GM23338 (cell line): ENCODE measurements at regions not wholly inside any gene's neighbourhood (a gene's known extent, or its start where the extent isn't known, plus 50 kb on each side); places are given as distances from the start of the nearest gene placed in this dataset.

ENCODE experiments used
- ATAC-seq: fragments of 200-7000 bp; cut with Tn5 transposase; 3 replicates; pipeline ENCODE4 v1.9.1; 2020
- DNase-seq: peaks from one replicate; pipeline ENCODE4 v3.0.0-alpha.2; 2015; ENCODE audit warnings: low spot score
- H2AFZ ChIP-seq: fragments of 200-600 bp; sonication (generic); 2 replicates; pipeline ENCODE4 v1.8.0; 2016; ENCODE audit warnings: antibody characterized with exemption, mild to moderate bottlenecking, moderate library complexity
- H3F3A ChIP-seq: fragments of 200-600 bp; sonication (generic); replicated peaks from 2 replicates; pipeline ENCODE4 v1.8.0; 2017; ENCODE audit warnings: antibody characterized with exemption, mixed run types, low read depth
- H3K27ac ChIP-seq: fragments of 200-600 bp; sonication (generic); 2 replicates; pipeline ENCODE4 v1.6.1; 2016; ENCODE audit warnings: low read depth
- H3K27me3 ChIP-seq: fragments of 200-600 bp; sonication (generic); 2 replicates; pipeline ENCODE4 v1.8.0; 2016; ENCODE audit warnings: mild to moderate bottlenecking, mixed run types, moderate library complexity; ENCODE audit not compliant: insufficient read depth
- H3K36me3 ChIP-seq: fragments of 200-600 bp; sonication (generic); 2 replicates; pipeline ENCODE4 v1.8.0; 2016; ENCODE audit warnings: mild to moderate bottlenecking; ENCODE audit not compliant: insufficient read depth
- H3K4me1 ChIP-seq: fragments of 200-600 bp; sonication (generic); 2 replicates; pipeline ENCODE4 v1.8.0; 2016; ENCODE audit warnings: mild to moderate bottlenecking, moderate library complexity; ENCODE audit not compliant: insufficient read depth
- H3K4me2 ChIP-seq: fragments of 200-600 bp; sonication (generic); 2 replicates; pipeline ENCODE4 v1.7.1; 2017; ENCODE audit warnings: mixed run types
- H3K4me3 ChIP-seq: fragments of 200-600 bp; sonication (generic); 2 replicates; pipeline ENCODE4 v1.6.1; 2016; ENCODE audit warnings: mixed run types
- H3K79me2 ChIP-seq: fragments of 200-600 bp; sonication (generic); replicated peaks from 2 replicates; pipeline ENCODE4 v1.8.0; 2017; ENCODE audit warnings: mild to moderate bottlenecking; ENCODE audit not compliant: insufficient read depth
- H3K9me2 ChIP-seq: fragments of 200-600 bp; sonication (generic); 2 replicates; pipeline ENCODE4 v1.8.0; 2017; ENCODE audit not compliant: insufficient read depth
- H4K20me1 ChIP-seq: fragments of 200-600 bp; sonication (generic); replicated peaks from 2 replicates; pipeline ENCODE4 v1.8.0; 2017; ENCODE audit warnings: mild to moderate bottlenecking; ENCODE audit not compliant: insufficient read depth
- H3K27ac Mint-ChIP-seq: 2 replicates; pipeline ENCODE4 v1.8.0; 2020; ENCODE audit warnings: inconsistent platforms, mild to moderate bottlenecking, moderate library complexity, mixed read lengths
- H3K27me3 Mint-ChIP-seq: 3 replicates; pipeline ENCODE4 v1.8.0; 2022; ENCODE audit warnings: low read depth, mild to moderate bottlenecking, moderate library complexity, mixed read lengths, inconsistent platforms; ENCODE audit not compliant: insufficient read depth, poor library complexity
- H3K36me3 Mint-ChIP-seq: 3 replicates; pipeline ENCODE4 v1.8.0; 2021; ENCODE audit warnings: low read depth, mild to moderate bottlenecking, inconsistent platforms, moderate library complexity, mixed read lengths
- H3K4me1 Mint-ChIP-seq: 3 replicates; pipeline ENCODE4 v1.8.0; 2020; ENCODE audit warnings: mild to moderate bottlenecking, inconsistent platforms, mixed read lengths
- H3K4me3 Mint-ChIP-seq: 3 replicates; pipeline ENCODE4 v1.8.0; 2021; ENCODE audit warnings: moderate library complexity, mild to moderate bottlenecking, inconsistent platforms, mixed read lengths
- H3K9me3 Mint-ChIP-seq: 3 replicates; pipeline ENCODE4 v1.8.0; 2020; ENCODE audit warnings: moderate library complexity, mild to moderate bottlenecking, inconsistent platforms, mixed read lengths
- CREB1 ChIP-seq: fragments of 250-450 bp; sonication (Bioruptor Pico); IDR thresholded peaks from 2 replicates; pipeline ENCODE4 v1.5.0; 2020; ENCODE audit warnings: low read depth, mild to moderate bottlenecking, moderate library complexity
- EZH2 ChIP-seq: fragments of 200-600 bp; sonication (generic); IDR thresholded peaks from one replicate; pipeline ENCODE4 v1.8.0; 2017; ENCODE audit warnings: antibody characterized with exemption, mild to moderate bottlenecking, low read depth; ENCODE audit not compliant: unreplicated experiment
- NANOG ChIP-seq: IDR thresholded peaks from 2 replicates; pipeline ENCODE4 v1.6.1; 2016; ENCODE audit warnings: antibody characterized with exemption, borderline replicate concordance
- TF ChIP-seq, protein P1 (sequence below), 2 experiments: fragments of 200-600 bp in 1 of 2; sonication (generic) in 1 of 2; conservative IDR thresholded peaks; 2 replicates each; pipeline versions ENCODE4 v1.5.1 to v1.6.1; 2016 to 2017; ENCODE audit warnings: antibody characterized with exemption in 2 of 2, low read depth in 2 of 2, mild to moderate bottlenecking in 2 of 2, moderate library complexity in 1 of 2
- TF ChIP-seq, protein P2 (sequence below): fragments of 250-450 bp; sonication (Bioruptor Pico); IDR thresholded peaks from 2 replicates; pipeline ENCODE4 v1.5.0; 2020; ENCODE audit warnings: mild to moderate bottlenecking, moderate library complexity

DNA sequence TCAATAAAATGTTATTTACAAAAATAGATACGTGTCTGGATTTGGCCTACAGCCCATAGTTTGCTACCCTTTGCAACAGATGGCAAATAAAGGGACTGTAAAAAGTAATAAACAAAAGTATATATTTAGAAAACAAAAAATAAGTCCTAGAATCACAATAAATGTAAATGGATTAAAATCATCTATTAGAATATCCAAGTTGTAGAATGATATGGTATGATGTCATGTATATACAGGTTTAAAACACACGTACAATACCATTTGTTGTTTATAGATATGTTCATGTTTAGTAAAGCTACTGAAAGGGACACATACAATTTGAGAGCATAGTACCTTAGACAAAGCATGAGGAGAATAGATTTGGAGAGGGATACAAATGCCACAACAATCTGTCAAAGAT is 219.5 kb downstream of the BCL11B start:
- Histone ChIP-seq H3K4me1 (no peaks in the 10 kb centered on the region), H3K36me3 (no peaks in the 10 kb centered on the region), H3K9me2 (no peaks in the 10 kb centered on the region), H3K27me3 (no peaks in the 10 kb centered on the region), H3K4me3 (no peak overlapping the region), H2AFZ (no peak overlapping the region), H4K20me1 (no peaks in the 10 kb centered on the region), H3K27ac (no peak overlapping the region), H3F3A (no peaks in the 10 kb centered on the region), H3K4me2 (no peak overlapping the region), H3K79me2 (no peaks in the 10 kb centered on the region)
- Mint-ChIP-seq H3K4me3 (no peak overlapping the region), H3K27ac (no peak overlapping the region), H3K9me3 (peaks cover 6% of the 10 kb centered on the region; the same call in 2 of the 3 replicates), H3K27me3 (no peaks in the 10 kb centered on the region), H3K4me1 (no peaks in the 10 kb centered on the region), H3K36me3 (no peaks in the 10 kb centered on the region)
- DNase-seq, result no peak
- ATAC-seq, result no peak
- TF ChIP-seq, protein P1, sequence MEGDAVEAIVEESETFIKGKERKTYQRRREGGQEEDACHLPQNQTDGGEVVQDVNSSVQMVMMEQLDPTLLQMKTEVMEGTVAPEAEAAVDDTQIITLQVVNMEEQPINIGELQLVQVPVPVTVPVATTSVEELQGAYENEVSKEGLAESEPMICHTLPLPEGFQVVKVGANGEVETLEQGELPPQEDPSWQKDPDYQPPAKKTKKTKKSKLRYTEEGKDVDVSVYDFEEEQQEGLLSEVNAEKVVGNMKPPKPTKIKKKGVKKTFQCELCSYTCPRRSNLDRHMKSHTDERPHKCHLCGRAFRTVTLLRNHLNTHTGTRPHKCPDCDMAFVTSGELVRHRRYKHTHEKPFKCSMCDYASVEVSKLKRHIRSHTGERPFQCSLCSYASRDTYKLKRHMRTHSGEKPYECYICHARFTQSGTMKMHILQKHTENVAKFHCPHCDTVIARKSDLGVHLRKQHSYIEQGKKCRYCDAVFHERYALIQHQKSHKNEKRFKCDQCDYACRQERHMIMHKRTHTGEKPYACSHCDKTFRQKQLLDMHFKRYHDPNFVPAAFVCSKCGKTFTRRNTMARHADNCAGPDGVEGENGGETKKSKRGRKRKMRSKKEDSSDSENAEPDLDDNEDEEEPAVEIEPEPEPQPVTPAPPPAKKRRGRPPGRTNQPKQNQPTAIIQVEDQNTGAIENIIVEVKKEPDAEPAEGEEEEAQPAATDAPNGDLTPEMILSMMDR (conservative IDR thresholded peaks at IDR 0.05; ENCODE audit: low read depth in 2 of 2), result no peak
- no peak for TF ChIP-seq CREB1
- no peak for TF ChIP-seq NANOG
- no peak for TF ChIP-seq EZH2
- TF ChIP-seq, protein P2, sequence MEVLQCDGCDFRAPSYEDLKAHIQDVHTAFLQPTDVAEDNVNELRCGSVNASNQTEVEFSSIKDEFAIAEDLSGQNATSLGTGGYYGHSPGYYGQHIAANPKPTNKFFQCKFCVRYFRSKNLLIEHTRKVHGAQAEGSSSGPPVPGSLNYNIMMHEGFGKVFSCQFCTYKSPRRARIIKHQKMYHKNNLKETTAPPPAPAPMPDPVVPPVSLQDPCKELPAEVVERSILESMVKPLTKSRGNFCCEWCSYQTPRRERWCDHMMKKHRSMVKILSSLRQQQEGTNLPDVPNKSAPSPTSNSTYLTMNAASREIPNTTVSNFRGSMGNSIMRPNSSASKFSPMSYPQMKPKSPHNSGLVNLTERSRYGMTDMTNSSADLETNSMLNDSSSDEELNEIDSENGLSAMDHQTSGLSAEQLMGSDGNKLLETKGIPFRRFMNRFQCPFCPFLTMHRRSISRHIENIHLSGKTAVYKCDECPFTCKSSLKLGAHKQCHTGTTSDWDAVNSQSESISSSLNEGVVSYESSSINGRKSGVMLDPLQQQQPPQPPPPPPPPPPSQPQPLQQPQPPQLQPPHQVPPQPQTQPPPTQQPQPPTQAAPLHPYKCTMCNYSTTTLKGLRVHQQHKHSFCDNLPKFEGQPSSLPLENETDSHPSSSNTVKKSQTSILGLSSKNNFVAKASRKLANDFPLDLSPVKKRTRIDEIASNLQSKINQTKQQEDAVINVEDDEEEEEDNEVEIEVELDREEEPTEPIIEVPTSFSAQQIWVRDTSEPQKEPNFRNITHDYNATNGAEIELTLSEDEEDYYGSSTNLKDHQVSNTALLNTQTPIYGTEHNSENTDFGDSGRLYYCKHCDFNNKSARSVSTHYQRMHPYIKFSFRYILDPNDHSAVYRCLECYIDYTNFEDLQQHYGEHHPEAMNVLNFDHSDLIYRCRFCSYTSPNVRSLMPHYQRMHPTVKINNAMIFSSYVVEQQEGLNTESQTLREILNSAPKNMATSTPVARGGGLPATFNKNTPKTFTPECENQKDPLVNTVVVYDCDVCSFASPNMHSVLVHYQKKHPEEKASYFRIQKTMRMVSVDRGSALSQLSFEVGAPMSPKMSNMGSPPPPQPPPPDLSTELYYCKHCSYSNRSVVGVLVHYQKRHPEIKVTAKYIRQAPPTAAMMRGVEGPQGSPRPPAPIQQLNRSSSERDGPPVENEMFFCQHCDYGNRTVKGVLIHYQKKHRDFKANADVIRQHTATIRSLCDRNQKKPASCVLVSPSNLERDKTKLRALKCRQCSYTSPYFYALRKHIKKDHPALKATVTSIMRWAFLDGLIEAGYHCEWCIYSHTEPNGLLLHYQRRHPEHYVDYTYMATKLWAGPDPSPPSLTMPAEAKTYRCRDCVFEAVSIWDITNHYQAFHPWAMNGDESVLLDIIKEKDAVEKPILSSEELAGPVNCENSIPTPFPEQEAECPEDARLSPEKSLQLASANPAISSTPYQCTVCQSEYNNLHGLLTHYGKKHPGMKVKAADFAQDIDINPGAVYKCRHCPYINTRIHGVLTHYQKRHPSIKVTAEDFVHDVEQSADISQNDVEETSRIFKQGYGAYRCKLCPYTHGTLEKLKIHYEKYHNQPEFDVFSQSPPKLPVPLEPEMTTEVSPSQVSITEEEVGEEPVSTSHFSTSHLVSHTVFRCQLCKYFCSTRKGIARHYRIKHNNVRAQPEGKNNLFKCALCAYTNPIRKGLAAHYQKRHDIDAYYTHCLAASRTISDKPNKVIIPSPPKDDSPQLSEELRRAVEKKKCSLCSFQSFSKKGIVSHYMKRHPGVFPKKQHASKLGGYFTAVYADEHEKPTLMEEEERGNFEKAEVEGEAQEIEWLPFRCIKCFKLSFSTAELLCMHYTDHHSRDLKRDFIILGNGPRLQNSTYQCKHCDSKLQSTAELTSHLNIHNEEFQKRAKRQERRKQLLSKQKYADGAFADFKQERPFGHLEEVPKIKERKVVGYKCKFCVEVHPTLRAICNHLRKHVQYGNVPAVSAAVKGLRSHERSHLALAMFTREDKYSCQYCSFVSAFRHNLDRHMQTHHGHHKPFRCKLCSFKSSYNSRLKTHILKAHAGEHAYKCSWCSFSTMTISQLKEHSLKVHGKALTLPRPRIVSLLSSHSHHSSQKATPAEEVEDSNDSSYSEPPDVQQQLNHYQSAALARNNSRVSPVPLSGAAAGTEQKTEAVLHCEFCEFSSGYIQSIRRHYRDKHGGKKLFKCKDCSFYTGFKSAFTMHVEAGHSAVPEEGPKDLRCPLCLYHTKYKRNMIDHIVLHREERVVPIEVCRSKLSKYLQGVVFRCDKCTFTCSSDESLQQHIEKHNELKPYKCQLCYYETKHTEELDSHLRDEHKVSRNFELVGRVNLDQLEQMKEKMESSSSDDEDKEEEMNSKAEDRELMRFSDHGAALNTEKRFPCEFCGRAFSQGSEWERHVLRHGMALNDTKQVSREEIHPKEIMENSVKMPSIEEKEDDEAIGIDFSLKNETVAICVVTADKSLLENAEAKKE (CRISPR knock-in tag), result no peak
